ENCODE measurements at regions not wholly inside any gene's neighbourhood (a gene's known extent, or its start where the extent isn't known, plus 50 kb on each side); places are given as distances from the start of the nearest gene placed in this dataset.

DNA sequence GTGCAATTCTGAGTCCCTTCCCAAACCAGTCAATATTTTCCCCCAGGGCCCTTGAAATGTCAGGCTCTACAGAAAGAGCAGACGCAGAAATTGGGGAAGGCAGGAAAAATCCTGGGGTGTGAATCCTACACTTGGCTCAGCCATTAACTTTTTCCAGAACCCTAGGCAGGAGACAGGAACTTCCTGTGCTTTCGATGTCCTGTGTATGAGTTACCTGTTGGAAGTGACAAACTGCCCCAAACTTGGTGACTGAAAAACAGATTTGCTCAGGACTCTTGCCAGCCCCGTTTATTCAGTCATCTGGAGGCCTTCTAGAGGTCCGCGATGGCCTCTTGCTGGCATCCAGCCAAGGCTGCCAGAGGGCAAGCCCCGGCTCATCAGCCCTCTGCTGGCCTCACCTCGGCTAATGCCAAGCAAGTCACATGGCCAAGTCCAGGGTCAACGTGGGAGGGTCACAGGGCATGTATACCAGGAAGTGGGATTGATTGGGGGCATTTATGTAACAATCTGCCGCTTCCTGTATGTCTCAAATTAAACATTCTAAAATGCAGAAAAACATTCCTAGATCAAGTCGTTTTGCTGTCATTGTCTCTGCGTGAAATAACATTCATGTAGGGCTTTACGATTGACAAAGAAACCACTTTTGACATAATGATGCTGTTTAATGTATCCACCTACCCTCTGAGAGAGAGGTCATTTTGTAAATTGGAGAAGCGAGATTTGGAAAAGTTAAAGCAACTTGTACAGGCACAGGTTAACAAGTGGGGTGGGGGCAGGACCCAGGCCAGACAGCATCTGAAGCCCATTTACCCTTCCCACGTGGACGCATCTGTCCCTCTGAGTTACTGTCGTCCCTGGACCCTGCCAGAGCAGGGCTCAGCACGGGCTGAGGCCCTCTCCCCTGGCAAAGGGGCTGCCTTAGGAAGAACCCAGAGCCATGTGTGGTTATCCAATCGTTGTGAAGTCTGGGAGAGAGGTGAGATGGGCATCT lies 179.4 kb downstream of the INHBB start (continued):
- TF ChIP-seq RBM22 (optimal IDR thresholded peaks at IDR 0.05; ENCODE audit: low read length) (no peak), RAD21 (CRISPR knock-in tag; IDR thresholded peaks at IDR 0.05) (peak; percentile 87), ZBTB42 (CRISPR knock-in tag; IDR thresholded peaks at IDR 0.05) (no peak), ZFP62 (CRISPR knock-in tag; IDR thresholded peaks at IDR 0.05) (no peak), BHLHE40 (IDR thresholded peaks at IDR 0.05; ENCODE audit: low read length) (no peak; the same call in 1 of the 2 replicates), ZNF607 (CRISPR knock-in tag; IDR thresholded peaks at IDR 0.05; ENCODE audit: borderline replicate concordance) (peak; percentile 89; the same call in 1 of the 2 replicates), ZBTB3 (CRISPR knock-in tag; IDR thresholded peaks at IDR 0.05; ENCODE audit: borderline replicate concordance, low read depth) (peak; percentile 94; the same call in 1 of the 2 replicates), BCL6 (CRISPR knock-in tag; IDR thresholded peaks at IDR 0.05) (peak; percentile 98), ZNF83 (CRISPR knock-in tag; IDR thresholded peaks at IDR 0.05; ENCODE audit: borderline replicate concordance) (no peak)
- TF ChIP-seq, protein P1, sequence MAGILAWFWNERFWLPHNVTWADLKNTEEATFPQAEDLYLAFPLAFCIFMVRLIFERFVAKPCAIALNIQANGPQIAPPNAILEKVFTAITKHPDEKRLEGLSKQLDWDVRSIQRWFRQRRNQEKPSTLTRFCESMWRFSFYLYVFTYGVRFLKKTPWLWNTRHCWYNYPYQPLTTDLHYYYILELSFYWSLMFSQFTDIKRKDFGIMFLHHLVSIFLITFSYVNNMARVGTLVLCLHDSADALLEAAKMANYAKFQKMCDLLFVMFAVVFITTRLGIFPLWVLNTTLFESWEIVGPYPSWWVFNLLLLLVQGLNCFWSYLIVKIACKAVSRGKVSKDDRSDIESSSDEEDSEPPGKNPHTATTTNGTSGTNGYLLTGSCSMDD (CRISPR knock-in tag; IDR thresholded peaks at IDR 0.05), result no peak
- TF ChIP-seq, protein P2, sequence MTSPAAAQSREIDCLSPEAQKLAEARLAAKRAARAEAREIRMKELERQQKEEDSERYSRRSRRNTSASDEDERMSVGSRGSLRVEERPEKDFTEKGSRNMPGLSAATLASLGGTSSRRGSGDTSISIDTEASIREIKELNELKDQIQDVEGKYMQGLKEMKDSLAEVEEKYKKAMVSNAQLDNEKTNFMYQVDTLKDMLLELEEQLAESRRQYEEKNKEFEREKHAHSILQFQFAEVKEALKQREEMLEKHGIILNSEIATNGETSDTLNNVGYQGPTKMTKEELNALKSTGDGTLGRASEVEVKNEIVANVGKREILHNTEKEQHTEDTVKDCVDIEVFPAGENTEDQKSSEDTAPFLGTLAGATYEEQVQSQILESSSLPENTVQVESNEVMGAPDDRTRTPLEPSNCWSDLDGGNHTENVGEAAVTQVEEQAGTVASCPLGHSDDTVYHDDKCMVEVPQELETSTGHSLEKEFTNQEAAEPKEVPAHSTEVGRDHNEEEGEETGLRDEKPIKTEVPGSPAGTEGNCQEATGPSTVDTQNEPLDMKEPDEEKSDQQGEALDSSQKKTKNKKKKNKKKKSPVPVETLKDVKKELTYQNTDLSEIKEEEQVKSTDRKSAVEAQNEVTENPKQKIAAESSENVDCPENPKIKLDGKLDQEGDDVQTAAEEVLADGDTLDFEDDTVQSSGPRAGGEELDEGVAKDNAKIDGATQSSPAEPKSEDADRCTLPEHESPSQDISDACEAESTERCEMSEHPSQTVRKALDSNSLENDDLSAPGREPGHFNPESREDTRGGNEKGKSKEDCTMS (CRISPR knock-in tag; conservative IDR thresholded peaks at IDR 0.05), result no peak
- TF ChIP-seq, protein P3, sequence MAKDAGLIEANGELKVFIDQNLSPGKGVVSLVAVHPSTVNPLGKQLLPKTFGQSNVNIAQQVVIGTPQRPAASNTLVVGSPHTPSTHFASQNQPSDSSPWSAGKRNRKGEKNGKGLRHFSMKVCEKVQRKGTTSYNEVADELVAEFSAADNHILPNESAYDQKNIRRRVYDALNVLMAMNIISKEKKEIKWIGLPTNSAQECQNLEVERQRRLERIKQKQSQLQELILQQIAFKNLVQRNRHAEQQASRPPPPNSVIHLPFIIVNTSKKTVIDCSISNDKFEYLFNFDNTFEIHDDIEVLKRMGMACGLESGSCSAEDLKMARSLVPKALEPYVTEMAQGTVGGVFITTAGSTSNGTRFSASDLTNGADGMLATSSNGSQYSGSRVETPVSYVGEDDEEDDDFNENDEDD (CRISPR knock-in tag; IDR thresholded peaks at IDR 0.05; ENCODE audit: borderline replicate concordance), result peak; percentile 61; the same call in 1 of the 2 replicates
- TF ChIP-seq, protein P4, sequence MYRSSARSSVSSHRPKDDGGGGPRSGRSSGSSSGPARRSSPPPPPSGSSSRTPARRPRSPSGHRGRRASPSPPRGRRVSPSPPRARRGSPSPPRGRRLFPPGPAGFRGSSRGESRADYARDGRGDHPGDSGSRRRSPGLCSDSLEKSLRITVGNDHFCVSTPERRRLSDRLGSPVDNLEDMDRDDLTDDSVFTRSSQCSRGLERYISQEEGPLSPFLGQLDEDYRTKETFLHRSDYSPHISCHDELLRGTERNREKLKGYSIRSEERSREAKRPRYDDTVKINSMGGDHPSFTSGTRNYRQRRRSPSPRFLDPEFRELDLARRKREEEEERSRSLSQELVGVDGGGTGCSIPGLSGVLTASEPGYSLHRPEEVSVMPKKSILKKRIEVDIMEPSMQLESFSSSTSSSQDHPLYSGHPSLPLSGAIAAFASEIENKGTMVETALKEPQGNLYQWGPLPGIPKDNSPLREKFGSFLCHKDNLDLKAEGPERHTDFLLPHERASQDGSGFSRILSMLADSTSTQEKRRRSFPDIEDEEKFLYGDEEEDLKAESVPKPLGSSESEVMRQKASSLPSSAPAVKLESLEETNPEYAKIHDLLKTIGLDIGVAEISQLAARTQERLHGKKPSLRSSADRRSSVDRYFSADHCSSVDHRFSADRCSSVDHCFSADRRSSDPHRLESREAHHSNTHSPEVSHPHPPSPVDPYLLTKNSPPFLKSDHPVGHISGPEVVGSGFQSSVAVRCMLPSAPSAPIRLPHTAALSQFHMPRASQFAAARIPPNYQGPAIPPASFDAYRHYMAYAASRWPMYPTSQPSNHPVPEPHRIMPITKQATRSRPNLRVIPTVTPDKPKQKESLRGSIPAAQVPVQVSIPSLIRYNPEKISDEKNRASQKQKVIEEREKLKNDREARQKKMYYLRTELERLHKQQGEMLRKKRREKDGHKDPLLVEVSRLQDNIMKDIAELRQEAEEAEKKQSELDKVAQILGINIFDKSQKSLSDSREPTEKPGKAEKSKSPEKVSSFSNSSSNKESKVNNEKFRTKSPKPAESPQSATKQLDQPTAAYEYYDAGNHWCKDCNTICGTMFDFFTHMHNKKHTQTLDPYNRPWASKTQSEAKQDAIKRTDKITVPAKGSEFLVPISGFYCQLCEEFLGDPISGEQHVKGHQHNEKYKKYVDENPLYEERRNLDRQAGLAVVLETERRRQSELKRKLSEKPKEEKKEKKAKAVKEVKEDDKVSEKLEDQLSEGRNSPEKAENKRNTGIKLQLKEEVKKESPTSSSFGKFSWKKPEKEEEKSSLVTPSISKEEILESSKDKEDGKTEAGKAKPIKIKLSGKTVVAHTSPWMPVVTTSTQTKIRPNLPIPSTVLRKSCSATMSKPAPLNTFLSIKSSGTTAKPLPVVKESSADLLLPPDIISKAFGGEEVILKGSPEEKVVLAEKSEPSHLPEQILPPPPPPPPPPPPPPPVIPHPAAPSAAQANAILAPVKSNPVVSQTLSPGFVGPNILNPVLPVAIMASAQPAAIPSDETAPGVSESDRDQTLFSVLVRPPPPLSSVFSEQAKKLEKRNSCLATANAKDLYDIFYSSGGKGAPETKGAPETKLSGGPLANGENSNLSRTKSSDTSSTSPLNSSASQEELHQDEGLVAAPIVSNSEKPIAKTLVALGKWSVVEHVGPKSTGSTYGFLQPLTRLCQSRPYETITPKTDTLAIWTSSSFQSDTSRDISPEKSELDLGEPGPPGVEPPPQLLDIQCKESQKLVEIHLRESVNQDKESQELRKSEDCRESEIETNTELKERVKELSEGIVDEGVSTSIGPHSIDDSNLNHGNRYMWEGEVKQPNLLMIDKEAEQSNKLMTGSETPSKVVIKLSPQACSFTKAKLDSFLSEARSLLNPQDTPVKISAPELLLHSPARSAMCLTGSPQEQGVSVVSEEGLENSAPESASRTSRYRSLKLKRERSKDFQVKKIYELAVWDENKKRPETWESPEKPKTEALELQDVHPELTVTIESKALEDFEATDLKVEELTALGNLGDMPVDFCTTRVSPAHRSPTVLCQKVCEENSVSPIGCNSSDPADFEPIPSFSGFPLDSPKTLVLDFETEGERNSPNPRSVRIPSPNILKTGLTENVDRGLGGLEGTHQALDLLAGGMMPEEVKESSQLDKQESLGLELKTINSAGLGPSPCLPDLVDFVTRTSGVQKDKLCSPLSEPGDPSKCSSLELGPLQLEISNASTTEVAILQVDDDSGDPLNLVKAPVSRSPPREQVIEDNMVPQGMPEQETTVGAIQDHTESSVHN (CRISPR knock-in tag; IDR thresholded peaks at IDR 0.05), result no peak
